Immature natural killer cell (primary cell): ENCODE measurements at regions not wholly inside any gene's neighbourhood (a gene's known extent, or its start where the extent isn't known, plus 50 kb on each side); places are given as distances from the start of the nearest gene placed in this dataset.
"Not testable (repeated sequence)": the region's sequence is repeated elsewhere in the genome, so short reads cannot be mapped to it uniquely, and the experiment has no call there.

ENCODE experiments used
- DNase-seq, 3 donors: peaks; one replicate each; pipeline ENCODE4 v3.0.0; 2022; ENCODE audit warnings: mixed read lengths in 1 of 3
- H3K27ac Mint-ChIP-seq, 6 donors: one replicate each; pipeline ENCODE4 v1.8.0; 2020; ENCODE audit warnings: mixed read lengths in 6 of 6, mild to moderate bottlenecking in 5 of 6, inconsistent platforms in 4 of 6, moderate library complexity in 3 of 6
- H3K27me3 Mint-ChIP-seq, 3 donors: one replicate each; pipeline ENCODE4 v1.8.0; 2020 to 2021; ENCODE audit warnings: low read depth in 3 of 3, mild to moderate bottlenecking in 3 of 3, mixed read lengths in 3 of 3, moderate library complexity in 3 of 3, inconsistent platforms in 1 of 3
- H3K36me3 Mint-ChIP-seq, 3 donors: one replicate each; pipeline ENCODE4 v1.8.0; 2020; ENCODE audit warnings: mixed read lengths in 3 of 3, inconsistent platforms in 2 of 3, mild to moderate bottlenecking in 2 of 3
- H3K4me1 Mint-ChIP-seq, 2 donors: one replicate each; pipeline ENCODE4 v1.8.0; 2020; ENCODE audit warnings: inconsistent platforms in 2 of 2, mild to moderate bottlenecking in 2 of 2, mixed read lengths in 2 of 2, moderate library complexity in 1 of 2
- H3K4me3 Mint-ChIP-seq, 5 donors: one replicate each; pipeline ENCODE4 v1.8.0; 2020; ENCODE audit warnings: mild to moderate bottlenecking in 5 of 5, mixed read lengths in 5 of 5, inconsistent platforms in 3 of 5, moderate library complexity in 3 of 5
- H3K9me3 Mint-ChIP-seq, 6 donors: one replicate each; pipeline ENCODE4 v1.8.0; 2020; ENCODE audit warnings: mild to moderate bottlenecking in 6 of 6, mixed read lengths in 6 of 6, inconsistent platforms in 4 of 6, moderate library complexity in 3 of 6

GRCh38 chr13:21243898-21244184, 67.4 kb downstream of the MRPL57 start:
- H3K4me3 Mint-ChIP-seq, H3K36me3 Mint-ChIP-seq, DNase-seq, H3K9me3 Mint-ChIP-seq, H3K27me3 Mint-ChIP-seq, H3K4me1 Mint-ChIP-seq, H3K27ac Mint-ChIP-seq: not testable (repeated sequence)

GRCh38 chr13:21246761-21247452, 70.4 kb downstream of the MRPL57 start:
- DNase-seq = no peak
- H3K27me3 Mint-ChIP-seq = peaks cover 0 to 2% (median 2%) of the 10 kb centered on the region in 3 donors
- no peak overlapping the region for H3K4me3 Mint-ChIP-seq
- no peak overlapping the region for H3K27ac Mint-ChIP-seq
- H3K36me3 Mint-ChIP-seq = no peaks in the 10 kb centered on the region
- H3K4me1 Mint-ChIP-seq = no peaks in the 10 kb centered on the region
- H3K9me3 Mint-ChIP-seq = peaks cover 0 to 2% (median under 1%) of the 10 kb centered on the region in 6 donors

GRCh38 chr13:21256351-21256761, 79.9 kb downstream of the MRPL57 start:
- Mint-ChIP-seq H3K27me3 (peaks cover 0 to 3% (median 2%) of the 10 kb centered on the region in 3 donors), H3K9me3 (no peaks in the 10 kb centered on the region), H3K4me3 (no peak overlapping the region), H3K4me1 (no peaks in the 10 kb centered on the region), H3K27ac (no peak overlapping the region), H3K36me3 (no peaks in the 10 kb centered on the region)
- no peak for DNase-seq

GRCh38 chr13:21256891-21257290, 80.4 kb downstream of the MRPL57 start:
- no peaks in the 10 kb centered on the region for H3K9me3 Mint-ChIP-seq
- H3K27ac Mint-ChIP-seq = no peak overlapping the region

DNA sequence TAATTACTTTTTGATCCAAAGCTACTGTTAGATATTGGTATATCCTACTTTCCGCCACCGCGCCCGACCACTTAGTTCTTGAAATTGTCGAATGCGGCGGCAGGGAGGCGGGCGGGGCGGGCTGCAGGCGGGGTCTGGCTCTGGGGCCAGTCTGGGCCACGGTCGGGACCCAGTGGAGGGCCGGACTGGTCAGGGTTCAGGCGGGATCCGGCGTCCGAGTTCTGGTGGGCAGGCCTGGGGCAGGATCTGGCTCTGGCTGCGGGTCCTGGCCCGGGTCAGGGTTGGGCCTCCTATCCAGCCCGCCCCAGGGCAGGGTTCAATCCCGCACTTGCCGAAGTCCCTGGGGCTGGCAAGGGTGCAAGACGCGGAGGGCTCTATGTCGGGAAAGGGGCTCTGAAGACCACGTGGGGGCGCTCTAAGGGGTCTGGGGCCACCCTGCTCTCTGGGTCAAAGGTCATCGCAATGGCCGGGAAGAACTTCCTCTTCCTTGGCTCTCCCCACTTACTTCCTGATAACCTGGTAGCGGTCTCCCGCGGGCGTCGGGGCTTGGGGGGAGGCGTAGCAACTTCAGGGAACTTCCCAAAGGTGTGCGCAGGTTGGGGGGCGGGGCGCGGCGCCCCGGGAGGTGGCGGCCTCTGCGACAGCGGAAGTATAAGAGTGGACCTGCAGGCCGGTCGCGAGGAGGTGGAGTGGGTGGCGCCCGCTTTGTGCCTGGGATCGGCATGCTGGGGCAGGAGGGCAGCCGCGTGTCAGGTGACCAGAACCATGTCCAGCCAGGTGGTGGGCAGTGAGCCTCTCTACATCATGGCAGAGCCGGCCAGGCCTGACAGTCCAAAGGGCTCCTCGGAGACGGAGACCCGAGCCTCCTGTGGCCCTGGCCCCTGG, 83.4 kb downstream of the MRPL57 start:
- no peak overlapping the region for H3K27ac Mint-ChIP-seq
- H3K4me1 Mint-ChIP-seq = no peaks in the 10 kb centered on the region
- no peak overlapping the region for H3K4me3 Mint-ChIP-seq
- no peak for DNase-seq
- peaks cover 0 to 3% (median 0%) of the 10 kb centered on the region in 3 donors for H3K27me3 Mint-ChIP-seq
- no peaks in the 10 kb centered on the region for H3K9me3 Mint-ChIP-seq
- no peaks in the 10 kb centered on the region for H3K36me3 Mint-ChIP-seq

More at GRCh38 chr13:21256891-21257290, 80.4 kb downstream of the MRPL57 start:
- no peaks in the 10 kb centered on the region for H3K36me3 Mint-ChIP-seq
- no peaks in the 10 kb centered on the region for H3K4me1 Mint-ChIP-seq
- peaks cover 0 to 3% (median 2%) of the 10 kb centered on the region in 3 donors for H3K27me3 Mint-ChIP-seq
- H3K4me3 Mint-ChIP-seq = no peak overlapping the region
- no peak for DNase-seq

- not testable (repeated sequence) for H3K4me3 Mint-ChIP-seq, H3K9me3 Mint-ChIP-seq, H3K27me3 Mint-ChIP-seq, H3K27ac Mint-ChIP-seq, H3K36me3 Mint-ChIP-seq, H3K4me1 Mint-ChIP-seq, DNase-seq
These were observed 84.3 kb downstream of the MRPL57 start for GRCh38 chr13:21260561-21261290.

GRCh38 chr13:21261487-21262216, 85.2 kb downstream of the MRPL57 start:
- not testable (repeated sequence) for H3K4me1 Mint-ChIP-seq, H3K36me3 Mint-ChIP-seq, H3K27ac Mint-ChIP-seq, DNase-seq, H3K9me3 Mint-ChIP-seq, H3K27me3 Mint-ChIP-seq, H3K4me3 Mint-ChIP-seq

- not testable (repeated sequence) for H3K36me3 Mint-ChIP-seq, H3K27me3 Mint-ChIP-seq, H3K9me3 Mint-ChIP-seq, H3K4me1 Mint-ChIP-seq, DNase-seq, H3K27ac Mint-ChIP-seq, H3K4me3 Mint-ChIP-seq
These were observed 87.5 kb downstream of the MRPL57 start for GRCh38 chr13:21263909-21264308.

DNA sequence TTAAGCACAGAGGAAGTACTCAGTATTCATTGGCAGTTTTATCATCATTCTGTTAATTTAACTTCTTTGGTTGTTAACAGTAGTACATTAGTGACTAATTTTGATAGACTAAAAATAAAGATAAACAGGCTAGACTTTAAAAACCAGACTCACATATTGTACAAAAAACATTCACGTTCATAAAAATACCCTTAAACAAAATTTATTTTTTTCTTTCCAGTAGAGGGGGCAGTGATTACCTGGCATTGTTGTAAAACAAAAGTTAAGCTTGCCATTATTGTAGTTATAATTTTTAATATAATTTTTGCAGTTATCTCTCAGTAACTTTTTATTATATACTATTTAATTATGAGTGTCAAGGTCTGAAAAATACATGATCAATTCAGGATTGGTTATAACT, 92.0 kb downstream of the MRPL57 start:
- not testable (repeated sequence) for H3K9me3 Mint-ChIP-seq, H3K4me1 Mint-ChIP-seq, H3K36me3 Mint-ChIP-seq, DNase-seq, H3K4me3 Mint-ChIP-seq, H3K27me3 Mint-ChIP-seq, H3K27ac Mint-ChIP-seq

- H3K4me3 Mint-ChIP-seq, H3K27me3 Mint-ChIP-seq, H3K27ac Mint-ChIP-seq, H3K9me3 Mint-ChIP-seq, H3K36me3 Mint-ChIP-seq, H3K4me1 Mint-ChIP-seq, DNase-seq: not testable (repeated sequence)
These were observed 96.0 kb downstream of the MRPL57 start for GRCh38 chr13:21272439-21272838.

DNA sequence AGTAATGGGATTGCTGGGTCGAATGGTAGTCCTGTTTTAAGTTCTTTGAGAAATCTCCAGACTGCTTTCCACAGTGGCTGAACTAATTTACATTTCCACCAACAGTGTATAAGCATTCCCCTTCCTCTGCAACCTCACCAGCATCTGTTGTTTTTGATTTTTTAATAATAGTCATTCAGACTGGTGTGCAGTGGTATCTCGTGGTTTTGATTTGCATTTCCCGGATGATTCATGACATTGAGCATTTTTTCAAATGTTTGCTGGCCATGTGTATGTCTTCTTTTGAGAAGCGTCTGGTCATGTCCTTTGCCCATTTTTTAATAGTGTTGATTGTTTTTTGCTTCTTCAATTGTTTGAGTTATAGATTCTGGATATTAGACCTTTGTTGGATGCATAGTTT, 98.0 kb downstream of the MRPL57 start:
- not testable (repeated sequence) for DNase-seq, H3K4me3 Mint-ChIP-seq, H3K36me3 Mint-ChIP-seq, H3K27me3 Mint-ChIP-seq, H3K9me3 Mint-ChIP-seq, H3K27ac Mint-ChIP-seq, H3K4me1 Mint-ChIP-seq

DNA sequence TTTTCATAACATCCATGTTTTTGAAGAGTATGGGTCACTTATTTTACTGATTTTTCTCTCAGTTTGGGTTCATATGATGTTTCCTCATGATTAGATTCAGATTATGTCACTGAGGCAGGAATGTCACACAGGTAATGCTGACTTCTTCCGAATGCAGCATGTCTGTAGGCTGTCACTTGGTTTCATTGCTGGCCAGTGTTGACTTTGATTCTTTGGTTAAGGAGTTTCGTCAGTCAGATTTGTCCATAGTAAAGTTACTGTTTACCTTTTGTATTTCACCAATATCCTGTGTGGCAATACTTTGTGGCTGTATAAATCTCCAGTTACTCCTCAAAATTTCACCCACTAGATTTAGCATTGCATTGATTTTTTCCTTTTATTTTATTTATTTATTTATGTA, 105.6 kb downstream of the MRPL57 start:
- Mint-ChIP-seq H3K27ac (no peak overlapping the region), H3K4me1 (no peaks in the 10 kb centered on the region), H3K4me3 (no peak overlapping the region), H3K9me3 (no peaks in the 10 kb centered on the region), H3K36me3 (no peaks in the 10 kb centered on the region), H3K27me3 (peaks cover 0 to 10% (median 3%) of the 10 kb centered on the region in 3 donors)
- DNase-seq = no peak

DNA sequence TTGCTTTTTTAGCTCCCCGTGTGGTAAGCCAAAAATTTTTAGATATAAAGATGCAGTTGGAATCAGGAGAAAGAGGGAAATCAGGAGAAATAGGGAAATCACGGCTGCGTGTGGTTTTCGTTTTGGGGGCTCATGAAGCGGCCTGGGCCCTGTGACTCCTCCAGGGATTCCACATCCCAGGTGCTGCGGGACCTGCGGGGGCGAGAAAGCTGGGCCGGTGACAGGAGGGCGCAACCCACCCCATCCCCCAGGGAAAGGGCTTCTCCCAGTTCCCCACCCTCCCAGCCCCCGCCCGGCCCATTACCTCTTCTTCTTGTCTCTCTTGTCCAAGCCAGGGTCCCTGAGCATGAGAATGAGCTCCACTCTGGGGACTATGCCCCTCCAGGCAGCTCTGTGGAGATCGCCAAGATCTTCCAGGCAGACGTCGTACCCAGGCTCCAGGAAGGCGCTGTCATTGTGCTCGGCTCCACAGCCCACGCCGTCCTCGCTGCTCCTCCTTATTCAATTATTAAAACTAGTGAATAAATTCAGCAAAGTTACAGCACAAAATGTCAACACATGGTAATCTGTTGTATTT, 111.0 kb downstream of the MRPL57 start:
- no peaks in the 10 kb centered on the region for H3K36me3 Mint-ChIP-seq

More for the DNA sequence above, 111.0 kb downstream of the MRPL57 start:
- no peak for DNase-seq
- Mint-ChIP-seq H3K4me3 (no peak overlapping the region), H3K27me3 (peaks cover 0 to 10% (median 0%) of the 10 kb centered on the region in 3 donors), H3K27ac (no peak overlapping the region), H3K4me1 (no peaks in the 10 kb centered on the region), H3K9me3 (no peaks in the 10 kb centered on the region)
